ENCODE measurements at regions not wholly inside any gene's neighbourhood (a gene's known extent, or its start where the extent isn't known, plus 50 kb on each side); places are given as distances from the start of the nearest gene placed in this dataset.
"Not testable (repeated sequence)": the region's sequence is repeated elsewhere in the genome, so short reads cannot be mapped to it uniquely, and the experiment has no call there.

- H3K4me3 ChIP-seq: no peak overlapping the region
- TF ChIP-seq EZH2 (IDR thresholded peaks at IDR 0.05) (no peak), FOXP2 (optimal IDR thresholded peaks at IDR 0.05; ENCODE audit: control extremely low read depth, extremely low read length, insufficient read depth) (no peak), POLR2AphosphoS5 (IDR thresholded peaks at IDR 0.05; ENCODE audit: borderline replicate concordance, low read depth, low read length) (no peak)
- no peak overlapping the region for H3K27ac ChIP-seq
- no peaks in the 10 kb centered on the region for H3K36me3 ChIP-seq (ENCODE audit: insufficient read depth, low read length)
- no peak for DNase-seq (ENCODE audit: low read depth, low spot score)
- H3K9ac ChIP-seq (ENCODE audit: insufficient read length): no peak overlapping the region
- H3K9me3 ChIP-seq (ENCODE audit: low read depth, low read length): no peaks in the 10 kb centered on the region
These were observed 127.4 kb downstream of the SLITRK5 start for GRCh38 chr13:87798536-87798935.

- H3K36me3 ChIP-seq (ENCODE audit: insufficient read depth, low read length): no peaks in the 10 kb centered on the region
- TF ChIP-seq POLR2AphosphoS5 (IDR thresholded peaks at IDR 0.05; ENCODE audit: borderline replicate concordance, low read depth, low read length) (no peak), EZH2 (IDR thresholded peaks at IDR 0.05) (no peak), FOXP2 (optimal IDR thresholded peaks at IDR 0.05; ENCODE audit: control extremely low read depth, extremely low read length, insufficient read depth) (no peak)
- no peak overlapping the region for H3K4me3 ChIP-seq
- H3K27ac ChIP-seq: no peak overlapping the region
- H3K9ac ChIP-seq (ENCODE audit: insufficient read length): no peak overlapping the region
- DNase-seq (ENCODE audit: low read depth, low spot score): no peak
- no peaks in the 10 kb centered on the region for H3K9me3 ChIP-seq (ENCODE audit: low read depth, low read length)
These were observed 139.2 kb downstream of the SLITRK5 start for GRCh38 chr13:87810391-87810801.

GRCh38 chr13:87810920-87811344 is 139.8 kb downstream of the SLITRK5 start:
- Histone ChIP-seq H3K9ac (ENCODE audit: insufficient read length) (no peak overlapping the region), H3K27ac (no peak overlapping the region), H3K9me3 (ENCODE audit: low read depth, low read length) (no peaks in the 10 kb centered on the region), H3K4me3 (no peak overlapping the region), H3K36me3 (ENCODE audit: insufficient read depth, low read length) (no peaks in the 10 kb centered on the region)
- DNase-seq (ENCODE audit: low read depth, low spot score): no peak
- TF ChIP-seq EZH2 (IDR thresholded peaks at IDR 0.05) (no peak), POLR2AphosphoS5 (IDR thresholded peaks at IDR 0.05; ENCODE audit: borderline replicate concordance, low read depth, low read length) (no peak), FOXP2 (optimal IDR thresholded peaks at IDR 0.05; ENCODE audit: control extremely low read depth, extremely low read length, insufficient read depth) (no peak)

GRCh38 chr13:87814403-87814802 is 143.2 kb downstream of the SLITRK5 start:
- Histone ChIP-seq H3K9ac (ENCODE audit: insufficient read length) (no peak overlapping the region), H3K4me3 (no peak overlapping the region), H3K9me3 (ENCODE audit: low read depth, low read length) (no peaks in the 10 kb centered on the region), H3K27ac (no peak overlapping the region), H3K36me3 (ENCODE audit: insufficient read depth, low read length) (no peaks in the 10 kb centered on the region)
- TF ChIP-seq POLR2AphosphoS5 (IDR thresholded peaks at IDR 0.05; ENCODE audit: borderline replicate concordance, low read depth, low read length) (no peak), EZH2 (IDR thresholded peaks at IDR 0.05) (no peak), FOXP2 (optimal IDR thresholded peaks at IDR 0.05; ENCODE audit: control extremely low read depth, extremely low read length, insufficient read depth) (no peak)
- no peak for DNase-seq (ENCODE audit: low read depth, low spot score)

- H3K4me3 ChIP-seq: peak overlapping the region; percentile 46; the same call in 1 of the 2 replicates
- no peak overlapping the region for H3K9ac ChIP-seq (ENCODE audit: insufficient read length)
- peak overlapping the region; percentile 58 for H3K27ac ChIP-seq
- H3K9me3 ChIP-seq (ENCODE audit: low read depth, low read length): no peaks in the 10 kb centered on the region
- peak; percentile 70 for DNase-seq (ENCODE audit: low read depth, low spot score)
- H3K36me3 ChIP-seq (ENCODE audit: insufficient read depth, low read length): no peaks in the 10 kb centered on the region
- TF ChIP-seq FOXP2 (optimal IDR thresholded peaks at IDR 0.05; ENCODE audit: control extremely low read depth, extremely low read length, insufficient read depth) (peak; percentile 28), POLR2AphosphoS5 (IDR thresholded peaks at IDR 0.05; ENCODE audit: borderline replicate concordance, low read depth, low read length) (no peak; the same call in 1 of the 2 replicates), EZH2 (IDR thresholded peaks at IDR 0.05) (no peak)
These were observed 149.1 kb downstream of the SLITRK5 start for GRCh38 chr13:87820241-87820640.

GRCh38 chr13:87821512-87821911 is 150.3 kb downstream of the SLITRK5 start:
- no peak overlapping the region for H3K4me3 ChIP-seq
- H3K27ac ChIP-seq: no peak overlapping the region
- H3K9ac ChIP-seq (ENCODE audit: insufficient read length): no peak overlapping the region
- H3K9me3 ChIP-seq (ENCODE audit: low read depth, low read length): no peaks in the 10 kb centered on the region
- TF ChIP-seq FOXP2 (optimal IDR thresholded peaks at IDR 0.05; ENCODE audit: control extremely low read depth, extremely low read length, insufficient read depth) (no peak), EZH2 (IDR thresholded peaks at IDR 0.05) (no peak), POLR2AphosphoS5 (IDR thresholded peaks at IDR 0.05; ENCODE audit: borderline replicate concordance, low read depth, low read length) (no peak)
- H3K36me3 ChIP-seq (ENCODE audit: insufficient read depth, low read length): no peaks in the 10 kb centered on the region
- DNase-seq (ENCODE audit: low read depth, low spot score): no peak

GRCh38 chr13:87826301-87826700 is 155.1 kb downstream of the SLITRK5 start:
- DNase-seq (ENCODE audit: low read depth, low spot score); H3K27ac ChIP-seq; H3K9ac ChIP-seq (ENCODE audit: insufficient read length); H3K9me3 ChIP-seq (ENCODE audit: low read depth, low read length); H3K36me3 ChIP-seq (ENCODE audit: insufficient read depth, low read length); H3K4me3 ChIP-seq: not testable (repeated sequence)

- Histone ChIP-seq H3K27ac (no peak overlapping the region), H3K36me3 (ENCODE audit: insufficient read depth, low read length) (no peaks in the 10 kb centered on the region), H3K4me3 (no peak overlapping the region), H3K9ac (ENCODE audit: insufficient read length) (no peak overlapping the region), H3K9me3 (ENCODE audit: low read depth, low read length) (no peaks in the 10 kb centered on the region)
- TF ChIP-seq FOXP2 (optimal IDR thresholded peaks at IDR 0.05; ENCODE audit: control extremely low read depth, extremely low read length, insufficient read depth): no peak
- TF ChIP-seq EZH2 (IDR thresholded peaks at IDR 0.05): no peak
- TF ChIP-seq POLR2AphosphoS5 (IDR thresholded peaks at IDR 0.05; ENCODE audit: borderline replicate concordance, low read depth, low read length): no peak
- no peak for DNase-seq (ENCODE audit: low read depth, low spot score)
These were observed 156.3 kb downstream of the SLITRK5 start for GRCh38 chr13:87827479-87827878.

GRCh38 chr13:87837522-87837921 is 166.4 kb downstream of the SLITRK5 start:
- H3K27ac ChIP-seq: no peak overlapping the region
- no peaks in the 10 kb centered on the region for H3K9me3 ChIP-seq (ENCODE audit: low read depth, low read length)
- H3K4me3 ChIP-seq: no peak overlapping the region
- no peak overlapping the region for H3K9ac ChIP-seq (ENCODE audit: insufficient read length)
- no peaks in the 10 kb centered on the region for H3K36me3 ChIP-seq (ENCODE audit: insufficient read depth, low read length)
- no peak for TF ChIP-seq EZH2 (IDR thresholded peaks at IDR 0.05)
- TF ChIP-seq FOXP2 (optimal IDR thresholded peaks at IDR 0.05; ENCODE audit: control extremely low read depth, extremely low read length, insufficient read depth): no peak
- TF ChIP-seq POLR2AphosphoS5 (IDR thresholded peaks at IDR 0.05; ENCODE audit: borderline replicate concordance, low read depth, low read length): no peak
- no peak for DNase-seq (ENCODE audit: low read depth, low spot score)
